ENCODE measurements at regions not wholly inside any gene's neighbourhood (a gene's known extent, or its start where the extent isn't known, plus 50 kb on each side); places are given as distances from the start of the nearest gene placed in this dataset.

DNA sequence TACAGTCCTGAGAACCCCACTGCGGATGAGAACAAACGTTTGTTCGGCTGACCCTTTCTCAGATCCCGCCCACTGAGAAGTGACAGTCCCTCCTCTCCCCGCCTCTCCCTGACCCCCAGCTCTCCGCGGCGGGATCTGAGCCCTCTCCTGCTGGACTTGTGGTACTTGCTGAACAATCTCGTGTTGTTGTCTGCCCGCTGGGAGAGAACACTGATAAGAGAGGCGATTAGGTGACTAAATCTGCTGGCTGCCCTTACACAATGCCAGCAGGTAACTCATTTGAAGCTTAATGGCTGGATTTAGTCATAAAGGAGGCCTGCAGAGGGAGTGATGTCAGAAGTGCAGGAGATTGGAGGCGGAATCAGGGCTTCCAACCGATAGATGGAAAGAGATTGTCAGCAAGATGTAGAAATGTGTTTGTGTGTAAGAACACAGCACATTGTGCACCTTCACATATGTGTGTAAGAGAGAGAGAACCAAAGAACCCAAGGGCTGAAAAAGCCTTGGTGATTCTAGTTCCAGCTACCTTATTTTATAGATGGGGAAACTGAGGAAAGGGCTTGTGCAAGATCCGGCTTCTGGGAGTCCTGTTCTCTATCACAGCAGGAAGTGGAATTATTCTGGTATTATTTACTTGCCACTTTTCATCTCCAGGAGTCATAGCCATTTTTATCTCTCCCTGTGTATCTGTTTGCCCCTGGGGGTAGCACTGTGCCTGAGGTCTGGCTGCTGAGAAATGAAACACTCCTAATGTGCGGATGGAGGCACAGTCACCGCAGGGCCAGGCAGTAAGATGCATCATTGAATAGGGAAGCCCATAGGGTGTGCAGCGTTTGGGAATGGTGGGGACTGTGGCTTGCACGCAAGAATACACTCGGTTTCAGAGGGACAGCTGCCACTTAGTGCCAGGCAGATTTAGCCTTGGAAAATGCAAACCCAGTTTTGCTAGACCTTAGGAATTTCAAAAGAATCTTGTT lies 203.7 kb upstream of the MSX2 start:
- no peak overlapping the region for H3K27ac ChIP-seq (replicated peaks)
- H3K4me3 ChIP-seq (replicated peaks; ENCODE audit: insufficient read depth, low read length) = no peak overlapping the region
- H3K27me3 ChIP-seq (ENCODE audit: insufficient read depth, poor library complexity, severe bottlenecking) = no peaks in the 10 kb centered on the region
- no peak for TF ChIP-seq REST (IDR thresholded peaks at IDR 0.05; ENCODE audit: insufficient replicate concordance, low read depth)
- TF ChIP-seq GABPA (IDR thresholded peaks at IDR 0.05; ENCODE audit: low read depth) = no peak
- no peak for TF ChIP-seq CTCF (IDR thresholded peaks at IDR 0.05; ENCODE audit: insufficient read depth, low read length)
- TF ChIP-seq POLR2AphosphoS5 (IDR thresholded peaks at IDR 0.05; ENCODE audit: low read depth) = no peak
- TF ChIP-seq SPI1 (IDR thresholded peaks at IDR 0.05; ENCODE audit: borderline replicate concordance, low read depth) = no peak
- DNase-seq (ENCODE audit: low read depth in 1 of 2, low spot score in 1 of 2) = no peak

DNA sequence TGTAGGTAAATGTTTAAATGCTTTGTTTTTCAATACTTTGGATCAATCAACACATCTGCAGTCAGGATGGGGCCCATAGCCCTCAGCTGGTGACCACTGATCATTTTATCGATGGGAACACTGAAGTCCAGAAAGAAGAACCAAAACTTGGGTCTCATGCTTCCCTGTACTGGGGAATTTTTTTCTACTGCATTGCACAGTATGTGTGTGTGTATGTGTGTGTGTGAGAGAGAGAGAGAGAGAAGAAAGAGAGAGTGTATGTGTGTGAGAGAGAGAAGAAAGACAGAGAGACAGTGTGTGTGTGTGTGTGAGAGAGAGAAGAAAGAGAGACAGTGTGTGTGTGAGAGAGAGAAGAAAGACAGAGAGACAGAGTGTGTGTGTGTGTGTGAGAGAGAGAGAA lies 202.9 kb upstream of the MSX2 start:
- no peak overlapping the region for H3K27ac ChIP-seq (replicated peaks)
- TF ChIP-seq POLR2AphosphoS5 (IDR thresholded peaks at IDR 0.05; ENCODE audit: low read depth) (no peak), REST (IDR thresholded peaks at IDR 0.05; ENCODE audit: insufficient replicate concordance, low read depth) (no peak), SPI1 (IDR thresholded peaks at IDR 0.05; ENCODE audit: borderline replicate concordance, low read depth) (no peak), GABPA (IDR thresholded peaks at IDR 0.05; ENCODE audit: low read depth) (no peak), CTCF (IDR thresholded peaks at IDR 0.05; ENCODE audit: insufficient read depth, low read length) (no peak)
- no peak for DNase-seq (ENCODE audit: low read depth in 1 of 2, low spot score in 1 of 2)
- H3K27me3 ChIP-seq (ENCODE audit: insufficient read depth, poor library complexity, severe bottlenecking) = no peaks in the 10 kb centered on the region
- no peak overlapping the region for H3K4me3 ChIP-seq (replicated peaks; ENCODE audit: insufficient read depth, low read length)

DNA sequence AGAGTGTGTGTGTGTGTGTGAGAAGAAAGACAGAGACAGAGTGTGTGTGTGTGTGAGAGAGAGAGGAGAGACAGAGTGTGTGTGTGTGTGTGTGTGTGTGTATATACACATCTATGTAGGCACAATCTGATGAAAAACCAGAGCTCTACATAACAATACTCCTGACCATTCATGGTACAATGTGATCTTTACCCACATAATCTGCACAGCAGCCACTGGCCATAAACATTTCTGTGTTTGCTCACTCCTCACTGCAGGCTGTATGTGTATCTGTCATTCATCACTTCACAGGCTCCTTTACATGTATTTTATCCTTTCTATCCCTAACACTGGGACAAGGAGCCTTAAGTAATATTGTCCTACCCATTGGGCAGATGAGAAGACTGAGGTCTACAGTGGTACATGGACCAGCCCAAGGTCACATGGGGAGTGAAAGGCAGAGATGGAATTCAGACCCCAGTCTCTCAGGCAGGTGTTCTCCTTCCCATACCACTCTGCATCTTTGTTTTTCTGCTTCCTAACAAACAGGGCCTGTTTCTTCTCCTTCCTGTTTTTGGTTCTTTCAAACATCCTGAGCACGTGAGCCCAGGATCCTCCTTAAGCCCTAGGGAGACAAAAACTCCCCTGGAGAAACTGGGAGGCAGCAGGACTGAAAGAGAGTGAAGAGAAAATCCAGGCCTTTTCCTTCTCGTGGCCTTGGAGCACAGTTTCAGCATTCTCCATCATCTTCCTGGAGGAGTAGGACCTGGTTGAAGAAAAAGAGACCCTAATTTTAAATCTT lies 201.7 kb upstream of the MSX2 start:
- DNase-seq (ENCODE audit: low read depth in 1 of 2, low spot score in 1 of 2) = no peak
- Histone ChIP-seq H3K4me3 (replicated peaks; ENCODE audit: insufficient read depth, low read length) (no peak overlapping the region), H3K27ac (replicated peaks) (no peak overlapping the region), H3K27me3 (ENCODE audit: insufficient read depth, poor library complexity, severe bottlenecking) (no peaks in the 10 kb centered on the region)
- TF ChIP-seq SPI1 (IDR thresholded peaks at IDR 0.05; ENCODE audit: borderline replicate concordance, low read depth) (no peak), GABPA (IDR thresholded peaks at IDR 0.05; ENCODE audit: low read depth) (no peak), POLR2AphosphoS5 (IDR thresholded peaks at IDR 0.05; ENCODE audit: low read depth) (no peak), REST (IDR thresholded peaks at IDR 0.05; ENCODE audit: insufficient replicate concordance, low read depth) (no peak), CTCF (IDR thresholded peaks at IDR 0.05; ENCODE audit: insufficient read depth, low read length) (no peak)
